Fibroblast of skin of left quadriceps (primary cell): ENCODE measurements at regions not wholly inside any gene's neighbourhood (a gene's known extent, or its start where the extent isn't known, plus 50 kb on each side); places are given as distances from the start of the nearest gene placed in this dataset.

Source experiments
- DNase-seq, 2 experiments: peaks; one replicate each; pipeline ENCODE4 v3.0.0-alpha.2; 2013; ENCODE audit warnings: low read depth in 2 of 2

DNA sequence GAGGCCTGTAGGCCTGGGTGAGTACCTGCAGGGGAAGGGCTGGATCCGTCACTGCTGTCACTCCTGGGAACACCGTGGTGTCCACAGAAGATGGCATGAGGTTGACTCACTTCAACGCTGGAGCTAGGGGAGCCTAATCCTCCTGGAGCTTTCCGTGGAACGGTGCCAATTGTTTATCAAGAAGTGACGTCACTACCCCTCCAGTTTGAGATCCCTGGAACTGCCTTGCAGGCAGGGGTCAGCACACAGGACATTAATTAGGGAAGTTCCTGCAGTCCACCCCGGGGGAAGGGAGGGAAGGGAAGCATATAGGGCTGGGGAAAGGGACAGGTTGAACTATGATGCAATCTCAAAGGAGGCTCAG, 408.6 kb downstream of the GALR1 start:
- DNase-seq = no peak

GRCh38 chr18:77658751-77659448, 409.3 kb downstream of the GALR1 start:
- DNase-seq = no peak

- DNase-seq = no peak
Observed at GRCh38 chr18:77666613-77667012, 417.0 kb downstream of the GALR1 start.

GRCh38 chr18:77668219-77668618, 418.6 kb downstream of the GALR1 start:
- no peak for DNase-seq

DNA sequence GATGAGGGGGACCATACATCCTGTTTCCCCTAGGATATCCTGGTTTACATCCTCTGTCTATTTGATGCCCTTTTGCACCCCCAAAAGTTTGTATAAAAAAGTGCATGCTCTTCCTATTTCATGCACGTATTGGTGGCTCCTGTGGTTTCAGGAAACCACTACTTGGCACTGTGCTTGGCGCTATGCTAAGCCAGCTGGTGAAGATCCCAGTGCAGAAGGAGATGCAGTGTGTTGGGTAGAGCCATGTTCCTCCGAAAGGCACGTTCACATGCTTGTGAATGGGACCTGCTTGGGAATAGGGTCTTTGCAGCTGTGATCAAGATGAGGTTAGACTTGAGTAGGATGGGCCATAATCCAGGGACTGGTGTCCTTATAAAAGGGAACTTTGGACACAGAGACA, 419.7 kb downstream of the GALR1 start:
- no peak for DNase-seq

DNA sequence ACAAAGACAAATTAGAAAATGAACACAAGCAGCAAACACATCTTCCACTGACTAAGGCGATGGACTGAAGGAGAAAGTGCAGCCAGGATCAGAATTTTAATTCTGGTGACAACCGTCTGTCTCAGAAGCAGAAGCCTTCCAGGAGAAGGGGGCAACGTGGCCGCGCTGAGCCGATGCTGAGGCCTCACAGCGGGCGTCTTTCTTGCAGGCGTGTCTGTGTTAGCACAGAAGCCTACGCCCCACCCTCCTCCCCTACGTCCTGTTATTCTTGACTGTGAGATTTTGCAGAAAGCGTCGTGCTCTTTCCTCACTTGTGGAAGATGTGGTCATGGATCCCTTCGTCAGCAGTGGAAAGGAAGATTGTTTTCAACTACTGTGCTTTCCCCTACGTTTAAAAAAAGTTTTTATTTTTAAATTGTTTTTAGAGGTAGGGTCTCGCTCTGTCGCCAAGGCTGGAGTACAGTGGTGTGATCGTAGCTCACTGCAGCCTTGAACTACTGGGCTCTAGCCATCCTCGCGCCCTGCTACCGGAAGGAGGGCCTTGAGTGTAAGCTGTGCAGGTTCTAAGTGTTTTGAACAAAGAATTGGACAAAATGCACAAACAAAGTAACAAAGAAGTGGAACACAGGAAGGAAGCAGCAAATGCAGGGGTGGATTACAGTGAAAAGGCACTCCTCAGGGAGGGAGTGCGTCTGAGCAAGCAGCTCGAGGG, 422.0 kb downstream of the GALR1 start:
- DNase-seq = no peak

DNA sequence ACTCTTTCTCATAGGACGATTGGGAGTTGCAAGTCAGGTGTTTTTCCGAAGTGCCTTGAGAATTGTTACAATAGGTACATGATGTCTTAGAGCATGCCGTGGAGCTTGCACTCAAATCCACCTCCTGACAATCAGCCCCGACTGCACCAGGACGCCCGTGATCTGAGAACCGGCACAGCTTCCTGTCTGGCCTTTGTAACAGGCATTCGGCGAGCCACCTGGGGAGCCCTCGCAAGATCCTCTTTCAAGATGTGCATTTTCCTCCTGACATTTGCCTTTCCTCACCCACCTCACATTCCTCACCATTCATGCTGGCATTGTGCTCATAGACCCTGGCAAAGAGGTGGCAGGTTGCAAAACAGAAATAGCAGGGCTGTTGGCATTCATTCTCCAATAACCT, 427.3 kb downstream of the GALR1 start:
- no peak for DNase-seq

DNA sequence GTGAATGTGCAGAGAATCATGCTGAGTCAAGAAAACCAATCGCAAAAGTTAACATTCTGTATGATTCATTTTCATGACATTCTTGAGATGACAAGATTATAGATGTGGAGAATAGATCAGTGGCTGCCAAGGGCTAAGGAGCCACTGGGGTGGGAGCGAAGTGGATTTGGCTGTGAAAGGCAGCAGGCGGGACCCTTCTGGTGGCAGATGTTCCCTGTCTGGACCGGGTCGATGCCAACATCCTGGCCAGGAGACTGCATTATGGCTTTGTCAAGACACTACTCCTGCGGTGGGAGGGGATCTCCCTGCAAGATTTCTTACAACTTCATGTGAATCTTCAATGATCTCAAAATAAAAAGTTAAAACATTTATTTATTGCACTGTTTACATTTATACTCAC, 427.9 kb downstream of the GALR1 start:
- DNase-seq = no peak

DNA sequence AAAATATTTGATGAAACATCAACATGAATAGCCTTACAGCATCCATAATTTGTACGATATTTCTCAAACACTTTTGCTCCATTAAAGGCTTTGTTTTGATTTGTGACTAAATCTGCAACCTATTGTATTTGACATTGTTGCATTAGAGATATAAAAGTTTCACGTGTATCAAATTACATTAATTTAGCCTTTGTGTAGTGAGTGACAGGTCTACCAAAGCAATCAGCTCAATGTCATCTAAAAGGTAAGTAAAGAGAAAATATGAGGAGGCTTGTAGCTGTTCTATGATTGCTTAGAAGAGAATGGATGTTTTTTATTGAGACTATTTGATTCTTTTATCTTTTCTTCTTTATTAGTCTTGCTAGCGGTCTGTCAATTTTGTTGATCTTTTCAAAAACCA, 430.2 kb downstream of the GALR1 start:
- DNase-seq = no peak

DNA sequence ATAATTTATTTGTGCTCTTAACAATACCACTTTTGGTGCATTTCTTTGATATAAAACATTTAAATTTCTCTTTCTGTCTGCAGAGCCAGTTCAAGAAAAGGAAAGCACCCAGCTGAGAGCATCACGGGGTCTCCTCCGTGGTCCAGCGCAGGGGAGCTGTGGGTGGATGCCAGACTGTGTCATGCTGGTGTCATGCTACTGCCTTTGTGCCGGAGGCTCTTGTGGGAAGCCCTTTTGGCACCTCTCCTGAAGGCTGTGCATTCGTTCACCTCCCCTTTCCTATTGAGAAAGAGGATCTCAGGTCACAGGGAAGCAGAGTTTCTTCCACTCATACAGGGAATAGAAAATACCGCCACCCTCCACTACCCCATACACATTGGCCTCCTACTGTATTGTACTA, 450.4 kb downstream of the GALR1 start:
- DNase-seq = no peak

DNA sequence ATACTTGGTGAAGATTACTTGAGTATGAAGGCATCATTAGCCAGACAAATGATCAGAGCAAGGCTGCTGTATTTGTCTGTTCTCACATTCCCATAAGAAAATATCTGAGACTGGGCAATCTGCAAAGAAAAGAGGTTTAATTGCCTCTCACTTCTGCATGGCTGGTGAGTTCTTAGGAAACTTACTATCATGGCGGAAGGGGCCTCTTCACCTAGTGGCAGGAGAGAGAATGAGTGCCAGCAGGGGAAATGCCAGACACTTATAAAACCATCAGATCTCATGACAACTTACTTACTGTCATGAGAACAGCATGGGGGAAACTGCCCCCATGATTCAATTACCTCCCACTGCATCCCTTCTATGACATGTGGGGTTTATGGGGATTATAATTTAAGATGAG, 452.3 kb downstream of the GALR1 start:
- DNase-seq = no peak

- no peak for DNase-seq
Observed at GRCh38 chr18:77702686-77703085, 453.0 kb downstream of the GALR1 start.

DNA sequence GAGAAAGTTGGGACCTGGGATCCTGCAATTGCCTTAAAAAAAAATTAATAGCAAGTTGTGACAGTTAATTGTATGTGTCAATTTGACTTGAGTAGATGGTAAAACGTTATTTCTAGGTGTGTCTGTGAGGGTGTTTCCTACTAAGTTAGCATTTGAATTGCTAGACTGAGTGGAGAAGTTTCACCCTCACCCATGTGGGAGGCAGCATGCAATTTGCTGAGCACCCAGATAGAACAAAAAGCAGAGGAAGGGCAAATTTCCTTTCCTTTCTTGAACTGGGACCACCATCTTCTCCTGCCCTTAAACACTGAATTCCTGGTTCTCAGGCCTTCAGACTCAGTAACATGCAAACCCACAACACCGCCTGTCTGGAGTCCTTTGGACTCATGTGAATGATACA, 455.7 kb downstream of the GALR1 start:
- DNase-seq = no peak

DNA sequence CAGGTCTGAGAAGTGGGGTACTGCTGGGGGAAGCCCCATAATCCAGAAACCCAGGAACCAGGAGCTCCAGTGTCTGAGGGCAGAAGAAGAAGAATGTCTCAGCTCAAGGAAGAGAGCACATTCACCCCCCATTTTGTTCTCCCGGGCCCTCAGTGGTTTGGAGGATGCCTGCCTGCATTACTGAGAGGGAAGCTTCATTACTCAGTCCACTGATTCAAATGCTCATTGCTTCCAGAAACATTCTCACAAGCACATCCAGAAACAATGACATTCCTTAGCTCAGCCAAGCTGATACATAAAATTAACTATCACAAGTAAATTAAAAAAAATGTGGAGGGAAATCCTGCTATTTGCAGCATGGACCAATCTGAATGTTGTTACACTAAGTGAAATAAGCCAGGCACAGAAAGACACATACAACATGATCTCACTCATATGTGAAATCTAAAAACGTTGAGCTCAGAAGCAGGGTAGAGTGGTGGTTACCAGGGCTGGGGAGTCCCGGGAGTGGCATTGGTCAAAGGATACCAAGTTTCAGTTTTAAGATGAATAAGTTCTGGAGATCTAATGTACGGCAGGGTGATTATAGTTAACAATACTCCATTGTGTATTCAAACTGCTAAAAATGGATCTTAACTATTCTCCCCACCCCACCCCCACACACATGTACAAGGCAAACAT, 459.3 kb downstream of the GALR1 start:
- DNase-seq = no peak

DNA sequence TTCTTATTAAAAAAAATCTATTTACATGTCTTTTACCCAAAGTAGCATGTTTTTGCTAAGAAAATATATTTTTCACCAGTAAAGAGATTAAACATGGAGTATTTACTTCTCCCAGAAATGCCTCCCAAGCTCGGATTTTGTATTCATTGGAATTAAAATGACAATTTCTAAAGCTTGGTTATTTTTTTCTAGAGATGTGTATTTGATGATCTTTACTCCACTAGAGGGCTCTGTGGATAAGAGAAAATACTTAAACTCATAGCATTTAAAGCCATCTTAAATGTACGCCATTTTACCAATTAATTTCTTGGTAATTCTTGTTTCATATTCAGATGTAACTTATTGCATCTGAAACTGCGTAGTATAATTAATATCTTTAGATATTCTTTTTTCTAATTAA, 461.4 kb downstream of the GALR1 start:
- no peak for DNase-seq

DNA sequence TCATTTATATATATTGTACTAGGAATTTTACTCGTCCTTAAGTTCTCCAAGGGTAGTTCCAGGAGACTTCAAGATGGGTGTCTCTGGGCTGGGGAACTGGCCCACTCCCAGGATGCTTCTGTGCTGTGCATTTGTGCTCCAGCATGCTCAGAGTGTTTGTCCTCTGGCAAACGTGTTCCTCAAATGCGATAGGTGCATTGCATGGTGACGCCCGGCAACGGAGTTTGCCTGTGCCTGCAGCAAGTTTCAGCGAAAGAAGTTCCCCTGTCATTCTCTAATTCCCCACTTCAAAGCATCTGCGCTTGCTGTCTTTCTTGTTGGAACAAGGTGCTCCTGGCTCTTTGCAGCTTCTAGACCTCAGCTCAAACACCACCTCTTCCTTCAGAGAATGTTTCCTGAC, 465.1 kb downstream of the GALR1 start:
- DNase-seq = no peak

GRCh38 chr18:77716282-77716681, 466.6 kb downstream of the GALR1 start:
- no peak for DNase-seq

DNA sequence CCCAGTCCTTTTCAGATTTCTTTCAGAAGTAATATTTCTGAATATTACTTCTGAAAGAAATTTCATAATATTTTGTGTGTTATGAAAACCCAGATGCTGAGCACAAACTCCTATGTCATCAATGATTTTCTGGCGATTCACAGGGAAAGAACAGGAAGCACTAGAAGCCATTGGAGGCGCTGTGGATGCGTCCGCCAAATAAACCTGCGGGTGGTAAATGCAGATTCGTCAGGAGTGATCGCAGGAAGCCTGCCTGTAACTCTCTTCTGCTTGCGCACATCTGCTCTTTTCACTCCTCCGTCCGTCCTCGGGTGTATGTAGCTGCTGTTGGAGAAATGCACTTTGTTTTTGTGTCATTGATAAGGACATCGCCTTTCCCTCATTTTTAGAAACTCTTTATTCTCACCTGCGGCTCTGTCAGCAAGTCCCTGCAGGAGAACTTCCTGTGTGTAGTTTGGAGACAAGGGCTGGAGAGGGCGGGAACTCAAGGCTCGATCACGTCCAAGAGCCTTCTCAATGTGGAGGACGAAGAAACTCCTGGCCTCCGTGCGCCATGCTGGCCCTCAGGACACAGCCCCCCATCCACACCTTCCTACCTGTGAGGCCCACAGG, 483.8 kb downstream of the GALR1 start:
- DNase-seq = no peak

- DNase-seq = no peak
Observed at GRCh38 chr18:77736842-77737241, 487.2 kb downstream of the GALR1 start.

DNA sequence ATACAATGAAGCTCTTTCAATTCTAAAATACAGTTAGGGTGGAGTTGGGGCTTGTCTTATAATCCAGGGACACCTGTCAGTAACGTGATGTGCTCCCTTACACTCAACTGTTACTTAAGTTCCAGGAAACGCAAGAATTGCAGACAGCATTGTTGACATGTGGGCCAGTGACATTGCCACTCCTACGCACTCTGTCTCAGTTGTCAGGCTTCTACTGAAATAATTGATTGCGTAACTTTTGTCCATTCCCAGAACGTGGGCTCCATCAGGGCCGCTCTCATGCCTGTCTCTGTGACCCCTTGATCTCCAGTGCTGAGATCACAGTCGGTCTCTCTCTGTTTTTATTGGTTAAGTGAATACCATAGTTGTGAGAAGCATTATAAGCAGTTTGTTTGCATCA, 487.8 kb downstream of the GALR1 start:
- no peak for DNase-seq

- no peak for DNase-seq
Observed at GRCh38 chr18:77749089-77749488, 499.4 kb downstream of the GALR1 start.

DNA sequence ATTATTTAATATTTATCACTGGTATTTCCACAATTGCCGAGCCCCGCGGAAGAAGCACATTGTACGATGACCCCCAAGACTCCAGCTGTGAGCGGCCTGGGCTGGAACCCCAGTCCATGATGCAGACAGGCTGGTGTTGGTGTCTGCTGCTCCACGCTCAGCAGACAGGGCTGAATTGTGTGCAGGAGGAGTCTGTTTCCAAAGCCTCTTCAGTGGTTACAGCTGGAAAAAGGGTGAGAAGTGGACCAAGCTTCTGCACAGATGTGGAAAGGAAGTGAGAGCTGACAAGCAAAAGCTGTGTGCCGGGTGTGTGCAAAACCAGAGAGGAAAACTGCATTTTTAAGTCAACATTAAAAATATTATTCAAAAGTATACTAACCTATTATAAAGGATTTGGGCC, 500.4 kb downstream of the GALR1 start:
- no peak for DNase-seq
